LNCAP (cell line): ENCODE measurements at regions not wholly inside any gene's neighbourhood (a gene's known extent, or its start where the extent isn't known, plus 50 kb on each side); places are given as distances from the start of the nearest gene placed in this dataset.

Source experiments
- CTCF ChIP-seq: fragments of 450-650 bp; IDR thresholded peaks from 2 replicates; pipeline ENCODE4 v1.5.1; 2017; ENCODE audit warnings: mild to moderate bottlenecking

DNA sequence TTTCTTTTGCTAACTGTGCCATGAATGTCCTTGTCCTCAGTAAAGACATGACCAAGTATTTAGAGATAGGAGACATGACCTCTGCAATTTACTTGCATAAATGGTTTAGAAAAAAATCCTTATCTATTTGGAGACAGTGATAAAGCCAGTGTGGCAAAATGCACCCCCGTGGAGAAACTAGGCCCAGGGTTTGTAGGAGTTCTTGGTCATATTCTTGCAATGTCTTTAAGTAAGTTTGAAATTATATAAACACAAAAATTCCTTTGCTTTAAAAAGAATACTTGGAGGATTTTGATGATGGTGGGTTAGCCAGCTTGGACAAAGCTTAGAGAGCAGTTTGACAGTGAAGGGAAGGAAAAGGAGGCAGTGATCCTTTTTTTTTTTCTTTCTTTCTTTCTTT, 101.9 kb upstream of the SLC45A1 start:
- no peak for TF ChIP-seq CTCF

DNA sequence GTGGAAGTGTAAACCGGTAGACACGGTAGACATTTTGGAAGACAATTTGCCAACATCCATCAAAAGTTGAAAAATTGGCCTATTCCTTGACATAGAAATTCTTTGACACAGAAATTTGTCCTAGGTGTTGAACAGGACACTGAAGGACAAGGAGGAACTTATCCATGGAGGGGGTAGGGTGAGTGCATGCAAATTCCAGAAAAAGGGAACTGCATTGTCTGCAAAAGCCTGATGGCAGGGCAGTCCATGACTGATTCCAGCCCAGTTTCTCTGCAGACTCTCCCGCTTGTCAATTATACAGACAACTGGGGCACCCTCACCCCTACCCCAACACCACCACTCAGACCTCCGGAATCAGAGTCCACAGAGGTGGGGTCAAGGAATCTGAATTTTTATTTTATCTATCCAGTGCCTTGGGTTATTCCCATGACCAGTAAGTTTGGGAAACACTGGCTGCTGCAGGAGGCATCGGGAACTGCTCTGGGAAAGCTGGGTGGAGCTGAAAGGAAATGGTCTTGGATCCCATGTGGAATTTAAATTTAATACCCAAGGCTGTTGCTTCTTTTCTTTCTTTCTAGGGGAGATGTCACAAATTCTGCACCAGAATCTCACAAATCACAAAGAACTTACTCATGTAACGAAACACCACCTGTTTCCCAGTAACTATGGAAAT, 103.3 kb upstream of the SLC45A1 start:
- no peak for TF ChIP-seq CTCF

- TF ChIP-seq CTCF = no peak
These were observed 104.2 kb upstream of the SLC45A1 start for GRCh38 chr1:8213676-8214075.

DNA sequence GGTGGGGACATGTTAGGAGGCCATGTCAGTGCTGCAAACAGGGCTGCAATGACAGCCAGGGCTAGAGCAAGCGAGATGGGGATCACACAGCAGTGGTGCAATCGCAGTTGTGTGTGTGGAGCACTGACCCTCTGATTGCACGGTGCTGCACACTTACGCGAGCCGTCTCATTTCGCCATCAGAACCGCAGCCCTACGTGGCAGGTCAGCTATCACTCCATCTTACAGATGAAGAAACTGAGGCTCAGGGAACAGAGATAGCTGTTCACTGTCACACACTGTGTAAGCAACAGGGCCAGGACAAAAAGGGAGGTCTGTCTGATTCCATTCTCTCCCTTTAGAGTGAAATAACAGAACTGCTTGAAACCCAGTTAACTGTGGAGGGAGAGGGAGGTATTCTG, 104.8 kb upstream of the SLC45A1 start:
- no peak for TF ChIP-seq CTCF

DNA sequence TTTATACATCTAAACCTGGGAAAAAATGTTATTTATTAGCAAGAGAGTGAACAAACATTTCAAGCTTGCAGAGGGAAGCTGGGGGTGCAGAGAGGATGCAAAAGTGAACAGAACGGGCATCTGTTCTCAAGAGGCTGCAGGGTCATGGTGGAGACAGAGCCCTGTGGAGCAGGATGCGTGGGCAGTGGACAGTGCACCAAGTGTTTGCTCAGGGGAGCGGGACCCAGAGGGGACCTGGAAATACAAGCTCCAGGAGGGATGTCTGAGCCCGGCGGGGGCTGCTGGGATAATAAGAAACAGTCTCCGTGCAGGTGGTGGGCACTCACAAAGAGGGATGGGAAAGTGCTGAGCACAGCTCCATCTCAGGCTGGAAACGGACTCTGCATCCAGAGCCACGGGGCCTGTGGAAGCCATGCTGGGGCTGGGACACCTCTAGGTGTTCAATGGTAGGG, 105.3 kb upstream of the SLC45A1 start:
- no peak for TF ChIP-seq CTCF

GRCh38 chr1:8211883-8212579, 105.9 kb upstream of the SLC45A1 start:
- TF ChIP-seq CTCF = no peak

DNA sequence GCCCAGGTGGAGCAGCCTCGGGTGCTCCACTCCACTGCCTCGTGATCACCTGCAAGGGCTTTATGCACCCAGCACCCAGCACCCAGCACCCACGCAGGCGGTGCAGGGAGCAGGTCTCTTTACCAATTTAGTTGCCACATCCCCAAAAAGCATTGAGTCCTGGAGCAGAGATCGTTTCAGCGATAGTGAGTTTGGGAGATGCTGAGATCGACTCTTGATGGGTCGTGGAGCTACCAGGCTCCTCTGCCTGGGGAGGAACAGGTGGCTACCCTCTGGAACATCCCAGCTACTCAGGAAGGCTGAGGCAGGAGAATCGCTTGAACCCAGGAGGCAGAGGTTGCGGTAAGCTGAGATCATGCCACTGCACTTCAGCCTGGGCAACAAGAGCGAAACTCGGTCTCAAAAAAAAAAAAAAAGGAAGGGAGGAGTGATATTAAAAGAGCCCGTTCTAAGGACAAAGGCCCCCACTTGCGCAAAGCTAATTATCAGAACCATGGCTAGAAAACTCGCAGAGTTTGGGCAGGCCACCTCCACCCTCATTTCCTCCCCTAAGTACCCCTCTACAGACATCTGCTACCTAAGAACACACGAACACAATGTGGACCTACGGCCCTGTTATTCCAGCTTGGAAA, 106.5 kb upstream of the SLC45A1 start:
- TF ChIP-seq CTCF = no peak
